Fibroblast of the aortic adventitia (primary cell): ENCODE measurements at regions not wholly inside any gene's neighbourhood (a gene's known extent, or its start where the extent isn't known, plus 50 kb on each side); places are given as distances from the start of the nearest gene placed in this dataset.

ENCODE experiments used
- DNase-seq: peaks from one replicate; pipeline ENCODE4 v3.0.0-alpha.2; 2010; ENCODE audit warnings: low read depth
- H3K4me3 ChIP-seq: 2 replicates; pipeline ENCODE4 v1.5.1; 2011; ENCODE audit warnings: low read depth, mild to moderate bottlenecking, control low read depth, low read length, moderate library complexity
- TF ChIP-seq, protein P1 (sequence below): IDR thresholded peaks from 2 replicates; pipeline ENCODE4 v1.5.1; 2011; ENCODE audit warnings: mild to moderate bottlenecking, low read length, control low read depth, inconsistent platforms; ENCODE audit not compliant: insufficient read depth

DNA sequence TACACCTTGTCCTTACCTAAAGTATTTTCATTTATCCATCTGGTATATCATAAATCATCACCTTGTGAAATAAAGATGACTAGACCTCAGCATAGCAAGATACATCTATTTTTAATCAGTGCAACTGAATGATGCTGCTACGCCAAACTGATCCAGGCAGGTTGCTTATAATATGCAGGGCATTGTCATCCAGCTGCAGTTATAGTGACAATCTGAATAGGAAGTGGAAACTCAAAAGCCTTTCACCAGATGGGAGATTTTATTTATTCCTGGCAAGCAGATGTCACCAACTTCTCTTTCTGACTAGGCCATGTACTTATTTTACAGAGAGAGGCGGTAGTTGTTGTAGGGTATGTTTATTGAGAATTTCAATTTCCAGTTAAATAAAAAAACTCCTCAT, 747.3 kb downstream of the ADCYAP1 start:
- no peak for DNase-seq
- TF ChIP-seq, protein P1, sequence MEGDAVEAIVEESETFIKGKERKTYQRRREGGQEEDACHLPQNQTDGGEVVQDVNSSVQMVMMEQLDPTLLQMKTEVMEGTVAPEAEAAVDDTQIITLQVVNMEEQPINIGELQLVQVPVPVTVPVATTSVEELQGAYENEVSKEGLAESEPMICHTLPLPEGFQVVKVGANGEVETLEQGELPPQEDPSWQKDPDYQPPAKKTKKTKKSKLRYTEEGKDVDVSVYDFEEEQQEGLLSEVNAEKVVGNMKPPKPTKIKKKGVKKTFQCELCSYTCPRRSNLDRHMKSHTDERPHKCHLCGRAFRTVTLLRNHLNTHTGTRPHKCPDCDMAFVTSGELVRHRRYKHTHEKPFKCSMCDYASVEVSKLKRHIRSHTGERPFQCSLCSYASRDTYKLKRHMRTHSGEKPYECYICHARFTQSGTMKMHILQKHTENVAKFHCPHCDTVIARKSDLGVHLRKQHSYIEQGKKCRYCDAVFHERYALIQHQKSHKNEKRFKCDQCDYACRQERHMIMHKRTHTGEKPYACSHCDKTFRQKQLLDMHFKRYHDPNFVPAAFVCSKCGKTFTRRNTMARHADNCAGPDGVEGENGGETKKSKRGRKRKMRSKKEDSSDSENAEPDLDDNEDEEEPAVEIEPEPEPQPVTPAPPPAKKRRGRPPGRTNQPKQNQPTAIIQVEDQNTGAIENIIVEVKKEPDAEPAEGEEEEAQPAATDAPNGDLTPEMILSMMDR: no peak
- H3K4me3 ChIP-seq: no peak overlapping the region

DNA sequence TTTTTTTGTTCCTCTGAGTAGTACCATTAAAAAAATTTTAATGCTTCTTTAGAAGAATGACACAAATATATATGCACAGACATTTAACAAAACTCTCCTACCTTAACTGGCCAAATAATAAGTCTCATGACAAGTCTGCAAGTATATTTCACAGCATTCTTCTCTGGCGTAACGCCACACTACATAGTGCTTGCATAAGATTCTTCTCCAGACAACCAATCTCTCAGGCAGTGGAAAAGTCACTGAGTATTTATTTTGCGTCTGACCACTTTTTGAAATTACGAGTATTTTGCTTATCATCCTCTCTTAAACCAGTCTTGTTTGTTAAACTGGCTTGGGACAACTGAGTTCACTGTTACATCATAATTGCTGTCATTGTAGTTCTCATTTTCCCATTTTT, 749.2 kb downstream of the ADCYAP1 start:
- TF ChIP-seq, protein P1: no peak
- no peak for DNase-seq
- no peak overlapping the region for H3K4me3 ChIP-seq

GRCh38 chr18:1657876-1658275, 753.2 kb downstream of the ADCYAP1 start:
- DNase-seq: no peak
- no peak overlapping the region for H3K4me3 ChIP-seq
- TF ChIP-seq, protein P1: no peak

DNA sequence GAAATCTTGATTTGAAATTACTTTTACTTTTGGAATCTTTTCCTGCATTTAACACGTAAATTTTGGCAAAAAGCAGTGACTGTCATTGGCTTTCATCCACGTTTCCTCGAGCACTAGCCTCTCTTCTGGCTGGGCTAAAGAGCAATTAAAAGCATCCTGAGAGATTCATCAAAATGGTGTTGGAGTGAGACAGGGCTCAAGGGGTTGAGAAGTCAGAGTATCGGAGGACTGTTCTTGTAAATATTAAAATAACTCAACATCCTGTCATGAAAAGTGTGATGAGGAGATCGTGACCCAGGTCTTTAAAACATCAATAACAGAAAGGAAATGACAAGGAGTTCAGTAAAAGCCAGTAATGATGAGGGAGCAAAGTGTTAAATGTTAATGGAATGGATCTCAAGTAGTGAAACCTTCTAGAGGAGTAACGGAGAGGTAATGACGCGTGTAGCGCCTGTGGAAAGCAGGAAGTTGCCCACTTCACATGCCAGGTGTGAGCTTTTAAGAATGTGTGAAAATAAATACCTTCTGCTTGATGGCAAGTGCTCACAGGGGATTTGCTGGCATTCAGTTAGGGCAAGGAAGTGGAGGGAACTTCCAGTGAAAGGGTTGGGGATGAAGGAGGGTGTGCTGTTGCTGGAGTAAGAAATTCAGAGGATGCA, 754.4 kb downstream of the ADCYAP1 start:
- no peak for DNase-seq
- TF ChIP-seq, protein P1: no peak
- no peak overlapping the region for H3K4me3 ChIP-seq

DNA sequence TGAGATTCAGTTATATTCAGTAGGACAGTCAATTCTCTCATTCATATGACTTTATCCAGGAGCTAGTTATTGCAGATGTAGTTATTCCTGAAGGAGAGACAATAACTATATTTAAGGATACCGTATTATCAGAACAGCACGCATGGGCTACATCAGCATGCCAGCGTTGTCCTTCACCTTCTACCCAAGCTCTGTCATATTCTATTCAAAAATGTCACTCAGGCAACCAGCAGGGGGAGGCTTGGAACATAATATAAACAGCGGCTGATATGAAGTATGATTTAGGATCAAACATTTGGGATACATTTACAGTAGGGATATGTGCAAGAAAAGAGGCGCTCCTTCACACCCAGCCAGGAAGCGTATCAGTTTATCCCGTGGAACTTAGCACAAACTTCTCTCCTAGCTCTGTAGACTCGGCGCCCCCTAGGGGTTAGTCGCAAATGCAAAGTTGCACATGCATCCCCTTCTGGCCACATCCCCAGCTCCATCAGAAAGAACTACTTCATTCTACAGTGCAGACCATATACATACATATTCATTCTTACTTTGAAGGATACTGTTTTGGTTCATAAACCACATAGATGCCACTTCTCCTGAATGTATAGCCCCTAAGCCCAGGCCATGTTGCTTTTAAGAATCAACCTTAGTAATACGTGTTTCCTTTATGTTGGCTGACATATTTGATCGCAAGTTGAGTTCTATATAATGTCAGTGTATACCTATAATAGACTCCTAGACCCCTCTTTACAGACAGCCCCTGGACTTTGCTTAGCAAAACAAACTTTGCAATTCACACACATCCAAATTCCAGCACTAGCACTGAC, 759.4 kb downstream of the ADCYAP1 start:
- TF ChIP-seq, protein P1: peak; percentile 67
- H3K4me3 ChIP-seq: no peak overlapping the region
- DNase-seq: peak; percentile 49

GRCh38 chr18:1665079-1665478, 760.4 kb downstream of the ADCYAP1 start:
- no peak overlapping the region for H3K4me3 ChIP-seq
- DNase-seq: no peak
- TF ChIP-seq, protein P1: no peak
